NCI-H2196 (cell line): ENCODE measurements at regions not wholly inside any gene's neighbourhood (a gene's known extent, or its start where the extent isn't known, plus 50 kb on each side); places are given as distances from the start of the nearest gene placed in this dataset.

ENCODE experiments used
- DNase-seq: peaks from one replicate; lab custom pipeline; 2025; ENCODE audit not compliant: unreplicated experiment; lab: John Stamatoyannopoulos, UW

DNA sequence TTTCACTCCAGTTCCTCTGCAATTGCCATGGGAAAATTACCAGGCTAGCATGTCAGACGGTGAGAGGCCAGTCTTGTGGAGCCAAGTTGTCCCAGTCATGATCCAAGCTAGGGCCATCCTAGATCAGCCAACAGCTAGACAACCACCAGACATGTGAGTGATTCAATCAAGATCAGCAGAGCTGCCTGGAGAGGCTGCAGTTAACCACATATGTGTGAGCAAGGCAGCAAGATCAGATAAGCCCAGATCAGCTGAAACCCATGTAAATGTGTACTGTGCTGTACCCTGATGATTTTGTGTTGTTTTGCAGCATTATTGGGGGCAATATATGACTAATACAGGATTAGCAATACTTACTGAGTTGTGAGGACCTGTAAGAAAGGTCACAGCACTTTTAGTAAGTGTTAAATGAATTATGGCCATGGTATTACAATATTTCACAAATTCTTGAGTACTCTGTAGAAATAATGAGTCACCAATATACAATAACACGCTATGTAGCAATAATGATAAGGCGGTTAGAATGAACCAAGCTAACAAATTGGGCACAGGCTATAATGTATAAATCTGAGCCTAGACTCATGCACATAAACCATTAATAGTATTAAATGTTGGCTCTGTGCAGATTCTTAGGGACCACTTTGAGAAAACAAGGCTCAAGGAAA lies 91.4 kb downstream of the SUDS3 start:
- DNase-seq = no peak

- DNase-seq = no peak
These were observed 96.6 kb downstream of the SUDS3 start for GRCh38 chr12:118472940-118473339.

DNA sequence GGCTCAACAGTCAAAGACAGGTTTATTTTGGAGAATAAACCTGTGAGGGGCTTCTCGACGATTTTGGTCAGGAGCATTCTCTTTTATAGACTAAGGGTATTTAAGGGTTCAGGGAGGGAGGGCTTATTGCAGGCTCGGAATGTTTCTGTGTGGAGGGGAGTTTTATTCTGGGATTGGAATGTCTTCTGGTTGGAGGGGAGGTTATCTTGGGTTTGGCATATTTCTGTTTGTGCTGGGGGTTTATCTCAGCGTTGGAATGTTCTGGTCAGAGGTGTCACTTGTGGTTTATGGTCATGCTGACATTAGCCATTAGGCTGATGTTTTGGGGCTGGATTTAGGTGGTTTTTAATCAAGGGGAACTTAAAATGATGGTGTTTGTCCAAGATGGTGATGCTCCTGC lies 103.9 kb downstream of the SUDS3 start:
- DNase-seq = no peak

DNA sequence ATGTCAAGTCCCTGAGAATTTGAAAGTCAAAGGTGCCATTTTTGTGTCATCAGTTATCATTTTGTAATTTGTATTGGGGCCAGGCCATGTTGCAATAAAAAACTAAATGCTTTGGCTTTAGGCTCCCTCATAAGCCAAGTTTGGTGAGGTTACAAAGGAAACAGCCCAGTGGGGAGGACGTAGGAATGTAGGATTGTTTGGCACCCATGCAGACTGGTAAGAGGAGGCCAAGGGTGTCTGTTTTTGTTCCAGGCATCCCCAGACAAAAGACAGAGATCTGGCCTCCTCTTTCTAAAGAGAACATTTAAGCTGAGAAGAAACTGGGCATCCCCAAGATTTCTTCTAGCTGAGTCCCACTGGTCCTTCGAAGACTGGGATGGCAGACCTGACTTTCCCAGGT lies 111.7 kb downstream of the SUDS3 start:
- no peak for DNase-seq

- DNase-seq = no peak
These were observed 117.6 kb downstream of the SUDS3 start for GRCh38 chr12:118493962-118494361.

DNA sequence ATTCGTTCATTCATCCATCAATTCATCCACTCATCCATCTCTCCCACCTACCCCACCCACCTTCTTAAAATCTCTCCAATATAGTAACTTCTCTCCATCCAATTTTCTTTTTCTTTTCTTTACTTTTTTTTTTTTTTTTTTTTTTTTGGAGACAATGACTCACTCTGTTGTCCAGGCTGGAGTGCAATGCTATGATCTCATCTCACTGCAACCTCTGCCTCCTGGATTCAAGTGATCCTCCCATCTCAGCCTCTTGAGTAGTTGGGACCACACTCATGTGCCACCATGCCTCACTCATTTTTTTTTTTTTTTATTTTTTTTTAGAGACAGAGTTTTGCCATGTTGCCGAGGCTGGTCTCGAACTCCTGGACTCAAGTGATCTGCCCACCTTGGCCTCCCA lies 118.4 kb downstream of the SUDS3 start:
- DNase-seq = no peak

GRCh38 chr12:118495296-118495695 lies 118.9 kb downstream of the SUDS3 start:
- DNase-seq = no peak

DNA sequence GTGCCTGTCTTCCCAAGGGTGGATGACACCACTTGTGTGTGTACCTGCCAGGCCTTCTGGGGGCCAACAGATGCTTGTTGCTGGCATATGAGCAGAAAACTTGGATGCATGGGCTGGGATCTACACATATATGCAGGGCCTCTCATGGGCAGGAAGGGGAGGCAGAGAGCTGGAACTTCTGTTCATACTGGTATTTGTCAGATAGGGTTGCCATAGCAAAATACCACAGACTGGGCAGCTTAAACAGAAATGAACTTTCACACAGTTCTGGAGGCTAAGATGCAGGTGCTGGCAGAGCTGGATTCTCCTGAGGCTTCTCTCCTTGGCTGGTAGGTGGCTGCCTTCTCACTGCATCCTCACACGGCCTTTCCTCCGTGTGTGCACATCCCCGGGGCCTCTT lies 121.8 kb downstream of the SUDS3 start:
- DNase-seq = no peak

DNA sequence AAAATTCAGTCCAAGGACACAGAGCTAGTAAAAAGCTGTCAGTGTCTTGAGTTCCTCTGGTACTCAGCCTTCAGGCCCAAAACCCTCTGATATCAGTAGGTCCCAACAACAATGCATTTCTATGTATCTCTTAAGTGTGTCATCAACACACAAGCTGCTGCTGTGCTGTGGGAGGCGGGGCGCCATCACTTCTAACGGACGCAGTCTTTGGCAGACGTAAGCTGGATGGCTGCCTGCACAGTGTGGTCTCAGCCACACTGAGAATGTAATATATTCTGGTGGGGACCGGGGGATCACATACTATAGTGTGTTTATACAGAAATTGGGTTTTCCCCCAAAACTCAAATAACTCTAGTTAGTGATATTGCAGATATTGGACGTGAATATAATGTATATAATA lies 123.9 kb downstream of the SUDS3 start:
- DNase-seq = no peak

- DNase-seq = no peak
These were observed 125.1 kb downstream of the SUDS3 start for GRCh38 chr12:118501489-118501888.

DNA sequence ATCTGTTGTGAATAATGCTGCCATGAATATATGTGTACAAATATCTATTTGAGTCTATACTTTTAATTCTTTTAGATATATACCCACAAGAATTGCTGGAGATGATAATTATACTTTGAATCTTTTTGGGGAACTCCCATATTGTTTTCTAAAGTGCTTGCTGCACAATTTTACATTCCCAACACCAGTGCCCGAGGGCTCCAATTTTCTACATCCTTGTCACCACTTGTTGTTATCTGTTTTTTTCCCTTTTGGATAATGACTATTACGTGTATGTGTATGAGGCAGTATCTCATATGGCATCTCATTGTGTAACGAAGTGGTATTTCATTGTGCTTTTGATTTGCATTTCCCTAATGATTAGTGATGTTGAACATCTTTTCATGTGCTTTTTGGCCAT lies 127.1 kb downstream of the SUDS3 start:
- no peak for DNase-seq

GRCh38 chr12:118512669-118513068 lies 136.3 kb downstream of the SUDS3 start:
- no peak for DNase-seq

GRCh38 chr12:118513611-118514010 lies 137.3 kb downstream of the SUDS3 start:
- DNase-seq = no peak

- DNase-seq = no peak
These were observed 137.9 kb downstream of the SUDS3 start for GRCh38 chr12:118514297-118514696.

DNA sequence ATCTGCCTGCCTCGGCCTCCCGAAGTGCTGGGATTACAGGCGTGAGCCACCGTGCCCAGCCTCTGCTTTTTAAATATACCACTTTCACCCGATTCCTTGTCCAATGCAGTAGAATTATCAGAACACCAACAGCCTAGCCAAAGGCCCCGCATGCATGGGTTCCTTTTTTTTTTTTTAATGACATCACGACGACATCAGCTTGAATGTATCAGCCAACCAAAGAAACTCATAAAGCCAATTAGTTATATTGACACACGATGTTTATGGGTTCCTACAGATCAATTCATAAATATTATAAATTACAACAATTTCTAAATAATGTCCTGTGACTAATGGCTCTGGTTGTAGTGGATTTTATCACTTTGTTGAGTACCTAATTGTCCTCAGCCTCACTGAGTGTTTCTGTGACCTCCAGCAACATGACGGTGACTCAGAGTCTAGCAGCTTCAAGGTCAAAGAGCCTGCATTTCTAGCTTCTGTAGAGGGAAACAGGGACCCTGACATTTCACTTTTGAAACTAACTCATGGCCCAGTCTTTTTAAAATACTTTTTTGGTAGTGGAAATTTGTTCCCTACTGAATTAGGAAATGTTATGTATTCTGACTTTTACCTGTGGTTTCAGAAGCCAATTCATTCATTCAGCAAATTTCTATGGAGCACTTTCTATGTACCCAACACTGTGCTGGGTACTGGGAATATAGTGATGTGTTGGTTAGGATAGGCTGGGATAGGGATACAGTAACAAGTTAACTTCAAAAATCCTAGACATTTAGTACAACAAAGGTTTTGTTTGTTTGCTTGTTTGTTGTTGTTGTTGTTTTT lies 144.1 kb downstream of the SUDS3 start:
- no peak for DNase-seq

GRCh38 chr12:118521036-118521370 lies 144.6 kb downstream of the SUDS3 start:
- DNase-seq = no peak

- no peak for DNase-seq
These were observed 148.1 kb downstream of the SUDS3 start for GRCh38 chr12:118524446-118524845.

- DNase-seq = no peak
These were observed 148.9 kb downstream of the SUDS3 start for GRCh38 chr12:118525216-118525615.

GRCh38 chr12:118526255-118527095 lies 150.1 kb downstream of the SUDS3 start:
- DNase-seq = no peak

- DNase-seq = no peak
These were observed 151.0 kb downstream of the SUDS3 start for GRCh38 chr12:118527310-118527709.

DNA sequence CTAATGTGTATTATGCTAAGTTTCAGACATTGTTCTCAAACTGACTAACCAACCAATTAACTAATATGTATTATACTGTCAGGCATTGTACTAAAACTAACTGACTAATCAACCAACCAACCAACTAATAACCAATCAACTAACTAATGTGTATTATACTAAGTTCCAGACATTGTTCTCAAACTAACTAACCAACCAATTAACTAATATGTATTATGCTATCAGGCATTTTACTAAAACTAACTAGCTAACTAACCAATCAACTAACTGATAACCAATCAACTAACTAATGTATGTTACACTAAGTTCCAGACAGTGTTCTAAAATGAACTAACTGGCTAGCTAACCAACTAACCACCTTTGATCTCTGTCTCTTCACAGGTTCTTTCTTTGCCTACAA lies 152.3 kb downstream of the SUDS3 start:
- no peak for DNase-seq

- no peak for DNase-seq
These were observed 157.6 kb downstream of the SUDS3 start for GRCh38 chr12:118534003-118534402.
